DND-41 (cell line): ENCODE measurements at regions not wholly inside any gene's neighbourhood (a gene's known extent, or its start where the extent isn't known, plus 50 kb on each side); places are given as distances from the start of the nearest gene placed in this dataset.
"Not testable (repeated sequence)": the region's sequence is repeated elsewhere in the genome, so short reads cannot be mapped to it uniquely, and the experiment has no call there.

ENCODE experiments used
- ATAC-seq: fragments of 200-7000 bp; cut with Tn5 transposase; 3 replicates; pipeline ENCODE4 v1.9.1; 2021; ENCODE audit warnings: low read depth; ENCODE audit not compliant: insufficient read depth
- DNase-seq: peaks from one replicate; pipeline ENCODE4 v3.0.0-alpha.2; 2020
- H2AFZ ChIP-seq: 2 replicates; pipeline ENCODE4 v1.6.0; 2012; ENCODE audit warnings: low read depth, low read length
- H3K27ac ChIP-seq: 2 replicates; pipeline ENCODE4 v1.5.1; 2012; ENCODE audit warnings: low read length, inconsistent platforms
- H3K27me3 ChIP-seq: fragments of 200-600 bp; sonication (generic); 2 replicates; pipeline ENCODE4 v1.6.0; 2012; ENCODE audit warnings: low read length, mild to moderate bottlenecking, inconsistent platforms; ENCODE audit not compliant: insufficient read depth, poor library complexity
- H3K36me3 ChIP-seq: 2 replicates; pipeline ENCODE4 v1.5.1; 2012; ENCODE audit warnings: low read length, inconsistent platforms; ENCODE audit not compliant: insufficient read depth
- H3K4me1 ChIP-seq: 2 replicates; pipeline ENCODE4 v1.5.1; 2012; ENCODE audit warnings: mild to moderate bottlenecking, low read length; ENCODE audit not compliant: insufficient read depth
- H3K4me2 ChIP-seq: 2 replicates; pipeline ENCODE4 v1.6.0; 2012; ENCODE audit warnings: mild to moderate bottlenecking, moderate library complexity, low read length, inconsistent platforms; ENCODE audit not compliant: insufficient read depth
- H3K4me3 ChIP-seq, 2 experiments: fragments of 200-600 bp in 1 of 2; shearing (Covaris generic) in 1 of 2; 2 replicates each; pipeline ENCODE4 v1.5.1; 2012 to 2016; ENCODE audit warnings: inconsistent platforms in 2 of 2, low read length in 2 of 2, mild to moderate bottlenecking in 2 of 2, low read depth in 1 of 2, moderate library complexity in 1 of 2
- H3K79me2 ChIP-seq: 2 replicates; pipeline ENCODE4 v1.6.0; 2012; ENCODE audit warnings: low read length, inconsistent platforms; ENCODE audit not compliant: insufficient read depth
- H3K9ac ChIP-seq: 2 replicates; pipeline ENCODE4 v1.6.0; 2012; ENCODE audit warnings: low read depth, mild to moderate bottlenecking, inconsistent platforms, low read length, moderate library complexity
- H3K9me3 ChIP-seq: 2 replicates; pipeline ENCODE4 v1.5.1; 2012; ENCODE audit warnings: low read length, moderate library complexity, mild to moderate bottlenecking, inconsistent platforms; ENCODE audit not compliant: insufficient read depth, severe bottlenecking
- H4K20me1 ChIP-seq: 2 replicates; pipeline ENCODE4 v1.6.0; 2012; ENCODE audit warnings: low read length; ENCODE audit not compliant: insufficient read depth
- EZH2 ChIP-seq: IDR thresholded peaks from 3 replicates; pipeline ENCODE4 v1.6.1; 2012; ENCODE audit warnings: borderline replicate concordance, low read depth, mild to moderate bottlenecking, moderate library complexity, low read length, inconsistent platforms; ENCODE audit not compliant: severe bottlenecking
- TF ChIP-seq, protein P1 (sequence below): IDR thresholded peaks from 2 replicates; pipeline ENCODE4 v1.5.1; 2012; ENCODE audit warnings: borderline replicate concordance, low read length, moderate library complexity, mild to moderate bottlenecking; ENCODE audit not compliant: poor library complexity, severe bottlenecking; ENCODE audit errors: extremely low read depth

DNA sequence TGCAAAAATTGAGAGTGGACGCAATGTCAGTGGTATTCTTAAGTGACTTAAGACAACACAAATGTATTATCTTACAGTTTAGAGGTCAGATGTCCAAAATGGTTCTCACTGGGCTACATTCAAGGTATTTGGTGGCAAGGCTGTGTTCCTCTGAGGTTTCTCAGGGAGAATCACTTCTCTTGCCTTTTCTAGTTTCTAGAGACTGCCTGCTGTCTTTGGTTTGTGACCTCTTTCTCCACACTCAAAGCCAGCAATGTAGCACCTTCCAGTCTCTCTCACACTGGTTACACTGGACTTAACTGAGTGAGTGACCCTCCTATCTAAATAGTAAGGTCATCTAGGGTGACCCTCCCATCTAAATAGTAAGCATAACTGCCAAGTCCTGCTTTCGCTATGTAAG, 613.2 kb upstream of the COBL start:
- H4K20me1 ChIP-seq = no peaks in the 10 kb centered on the region
- no peaks in the 10 kb centered on the region for H3K4me1 ChIP-seq
- DNase-seq (no peak), ATAC-seq (no peak)
- no peaks in the 10 kb centered on the region for H3K9me3 ChIP-seq
- no peak overlapping the region for H2AFZ ChIP-seq
- no peak overlapping the region for H3K4me3 ChIP-seq
- no peaks in the 10 kb centered on the region for H3K27me3 ChIP-seq
- TF ChIP-seq, protein P1, sequence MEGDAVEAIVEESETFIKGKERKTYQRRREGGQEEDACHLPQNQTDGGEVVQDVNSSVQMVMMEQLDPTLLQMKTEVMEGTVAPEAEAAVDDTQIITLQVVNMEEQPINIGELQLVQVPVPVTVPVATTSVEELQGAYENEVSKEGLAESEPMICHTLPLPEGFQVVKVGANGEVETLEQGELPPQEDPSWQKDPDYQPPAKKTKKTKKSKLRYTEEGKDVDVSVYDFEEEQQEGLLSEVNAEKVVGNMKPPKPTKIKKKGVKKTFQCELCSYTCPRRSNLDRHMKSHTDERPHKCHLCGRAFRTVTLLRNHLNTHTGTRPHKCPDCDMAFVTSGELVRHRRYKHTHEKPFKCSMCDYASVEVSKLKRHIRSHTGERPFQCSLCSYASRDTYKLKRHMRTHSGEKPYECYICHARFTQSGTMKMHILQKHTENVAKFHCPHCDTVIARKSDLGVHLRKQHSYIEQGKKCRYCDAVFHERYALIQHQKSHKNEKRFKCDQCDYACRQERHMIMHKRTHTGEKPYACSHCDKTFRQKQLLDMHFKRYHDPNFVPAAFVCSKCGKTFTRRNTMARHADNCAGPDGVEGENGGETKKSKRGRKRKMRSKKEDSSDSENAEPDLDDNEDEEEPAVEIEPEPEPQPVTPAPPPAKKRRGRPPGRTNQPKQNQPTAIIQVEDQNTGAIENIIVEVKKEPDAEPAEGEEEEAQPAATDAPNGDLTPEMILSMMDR = no peak
- no peak for TF ChIP-seq EZH2
- H3K36me3 ChIP-seq = no peaks in the 10 kb centered on the region
- H3K27ac ChIP-seq = no peak overlapping the region
- no peak overlapping the region for H3K9ac ChIP-seq
- H3K79me2 ChIP-seq = no peaks in the 10 kb centered on the region
- H3K4me2 ChIP-seq = no peak overlapping the region

DNA sequence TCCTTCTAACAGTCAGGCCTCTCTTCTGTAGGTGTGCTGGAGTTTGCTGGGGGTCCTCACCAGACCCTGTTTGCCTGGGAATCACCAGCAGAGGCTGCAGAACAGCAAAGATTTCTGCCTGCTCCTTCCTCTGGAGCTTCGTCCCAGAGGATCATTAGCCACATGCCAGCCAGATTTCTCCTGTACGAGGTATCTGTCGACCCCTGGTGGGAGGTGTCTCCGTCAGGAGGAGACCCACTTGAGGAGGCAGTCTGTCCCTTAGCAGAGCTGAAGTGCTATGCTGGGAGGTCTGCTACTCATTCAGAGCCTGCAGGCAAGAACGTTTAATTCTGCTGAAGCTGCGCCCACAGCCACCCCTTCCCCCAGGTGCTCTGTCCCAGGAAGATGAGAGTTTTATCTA, 611.1 kb upstream of the COBL start:
- H3K4me3 ChIP-seq = no peak overlapping the region
- no peak overlapping the region for H3K9ac ChIP-seq
- no peak for TF ChIP-seq EZH2
- TF ChIP-seq, protein P1 = no peak
- H3K79me2 ChIP-seq = no peaks in the 10 kb centered on the region
- no peak overlapping the region for H3K4me2 ChIP-seq
- no peaks in the 10 kb centered on the region for H3K9me3 ChIP-seq
- no peaks in the 10 kb centered on the region for H3K4me1 ChIP-seq
- H3K27ac ChIP-seq = no peak overlapping the region
- H2AFZ ChIP-seq = no peak overlapping the region
- H4K20me1 ChIP-seq = no peaks in the 10 kb centered on the region
- ATAC-seq (no peak), DNase-seq (no peak)
- no peaks in the 10 kb centered on the region for H3K36me3 ChIP-seq
- H3K27me3 ChIP-seq = no peaks in the 10 kb centered on the region

DNA sequence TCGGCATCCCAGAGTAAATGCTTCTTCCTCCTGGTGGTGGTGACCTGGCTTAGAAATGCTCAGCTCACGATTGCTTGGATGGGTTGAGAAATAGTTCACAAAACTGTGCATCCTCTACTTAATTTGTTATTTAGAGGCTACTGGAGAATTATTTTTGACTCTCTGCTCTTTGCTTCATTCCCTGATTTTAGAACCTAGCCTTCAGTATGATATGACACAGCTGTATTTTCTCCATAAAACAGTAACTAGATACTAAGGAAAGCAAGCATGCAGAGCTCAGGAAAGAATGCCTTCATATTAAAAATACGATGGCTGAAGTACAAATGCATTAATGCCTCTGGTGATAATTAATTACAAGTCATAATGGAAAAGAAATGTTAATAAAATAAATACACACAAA, 602.0 kb upstream of the COBL start:
- Histone ChIP-seq H2AFZ (no peak overlapping the region), H3K9me3 (no peaks in the 10 kb centered on the region), H3K4me2 (no peak overlapping the region), H3K79me2 (no peaks in the 10 kb centered on the region), H3K36me3 (no peaks in the 10 kb centered on the region), H3K27ac (no peak overlapping the region), H3K4me3 (no peak overlapping the region), H4K20me1 (no peaks in the 10 kb centered on the region), H3K9ac (no peak overlapping the region), H3K4me1 (no peaks in the 10 kb centered on the region), H3K27me3 (no peaks in the 10 kb centered on the region)
- DNase-seq (no peak), ATAC-seq (no peak)
- TF ChIP-seq, protein P1 = no peak
- no peak for TF ChIP-seq EZH2

DNA sequence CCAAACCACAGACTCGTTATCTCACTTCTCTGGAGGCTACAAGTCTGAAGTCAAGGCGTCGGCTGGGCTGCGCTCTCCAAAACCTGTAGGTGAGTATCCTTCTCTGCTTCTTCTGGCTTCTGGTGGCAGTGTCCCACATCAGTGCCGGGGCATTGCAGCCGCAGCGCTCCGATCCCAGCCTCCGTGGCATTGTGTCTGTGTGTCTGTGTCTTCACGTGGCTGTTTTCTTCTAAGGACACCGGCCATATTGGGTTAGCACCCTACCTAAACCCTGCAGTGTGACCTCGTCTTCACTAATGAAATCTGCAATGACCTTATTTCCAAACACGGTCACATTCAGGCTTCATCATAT, 584.9 kb upstream of the COBL start:
- DNase-seq = no peak
- TF ChIP-seq, protein P1 = no peak
- TF ChIP-seq EZH2 = no peak
- H4K20me1 ChIP-seq = no peaks in the 10 kb centered on the region
- H3K27me3 ChIP-seq = no peaks in the 10 kb centered on the region
- no peak for ATAC-seq
- no peak overlapping the region for H3K27ac ChIP-seq
- no peak overlapping the region for H2AFZ ChIP-seq
- no peak overlapping the region for H3K4me2 ChIP-seq
- no peaks in the 10 kb centered on the region for H3K36me3 ChIP-seq
- no peak overlapping the region for H3K9ac ChIP-seq
- H3K79me2 ChIP-seq = no peaks in the 10 kb centered on the region
- no peaks in the 10 kb centered on the region for H3K4me1 ChIP-seq
- no peaks in the 10 kb centered on the region for H3K9me3 ChIP-seq
- H3K4me3 ChIP-seq = no peak overlapping the region

DNA sequence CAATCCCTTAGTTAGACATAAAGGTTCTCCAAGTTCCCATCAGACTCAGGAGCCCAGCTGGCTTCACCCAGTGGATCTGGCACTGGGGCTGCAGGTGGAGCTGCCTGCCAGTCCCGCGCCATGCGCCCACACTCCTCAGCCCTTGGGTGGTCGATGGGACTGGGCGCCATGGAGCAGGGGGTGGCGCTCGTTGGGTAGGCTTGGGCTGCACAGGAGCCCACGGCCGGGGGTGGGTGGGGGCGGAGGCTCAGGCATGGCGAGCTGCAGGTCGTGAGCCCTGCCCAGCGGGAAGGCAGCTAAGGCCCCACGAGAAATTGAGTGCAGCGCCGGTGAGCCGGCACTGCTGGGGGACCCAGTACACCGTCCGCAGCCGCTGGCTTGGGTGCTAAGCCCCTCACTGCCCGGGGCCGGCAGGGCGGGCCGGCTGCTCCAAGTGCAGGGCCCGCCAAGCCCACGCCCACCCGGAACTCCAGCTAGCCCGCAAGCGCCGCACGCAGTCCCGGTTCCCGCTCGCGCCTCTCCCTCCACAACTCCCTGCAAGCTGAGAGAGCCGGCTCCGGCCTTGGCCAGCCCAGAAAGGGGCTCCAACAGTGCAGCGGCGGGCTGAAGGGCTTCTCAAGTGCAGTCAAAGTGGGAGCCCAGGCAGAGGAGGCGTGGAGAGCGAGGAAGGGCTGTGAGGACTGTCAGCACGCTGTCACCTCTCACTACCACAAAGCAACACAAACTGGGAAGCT, 584.3 kb upstream of the COBL start:
- not testable (repeated sequence) for ATAC-seq, DNase-seq, H2AFZ ChIP-seq, H3K27me3 ChIP-seq, H3K9ac ChIP-seq, H3K9me3 ChIP-seq, H3K4me2 ChIP-seq, H3K4me3 ChIP-seq, H3K27ac ChIP-seq, H4K20me1 ChIP-seq, H3K79me2 ChIP-seq, H3K4me1 ChIP-seq, H3K36me3 ChIP-seq
